Activated CD4-positive, CD25-positive, alpha-beta regulatory T cell treated with anti-CD3 and anti-CD28 coated beads, Interleukin-2, amount 50 U/mL, for 72 hours (primary cell): ENCODE measurements at regions not wholly inside any gene's neighbourhood (a gene's known extent, or its start where the extent isn't known, plus 50 kb on each side); places are given as distances from the start of the nearest gene placed in this dataset.
"Not testable (repeated sequence)": the region's sequence is repeated elsewhere in the genome, so short reads cannot be mapped to it uniquely, and the experiment has no call there.

Source experiments
- DNase-seq: peaks from one replicate; pipeline ENCODE4 v3.0.0; 2021

DNA sequence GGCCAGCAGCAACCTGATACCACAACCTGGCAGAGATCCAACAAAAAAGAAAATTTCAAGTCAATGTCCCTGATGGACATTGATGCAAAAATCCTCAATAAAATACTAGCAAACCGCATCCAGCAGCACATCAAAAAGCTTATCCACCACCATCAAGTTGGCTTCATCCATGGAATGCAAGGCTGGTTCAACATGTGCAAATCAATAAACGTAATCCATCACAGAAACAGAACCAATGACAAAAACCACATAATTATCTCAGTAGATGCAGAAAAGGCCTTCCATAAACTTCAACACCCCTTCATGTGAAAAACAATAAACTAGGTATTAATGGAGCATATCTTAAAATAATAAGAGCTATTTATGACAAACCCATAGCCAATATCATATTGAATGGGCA is 1000.9 kb upstream of the CDH18 start:
- DNase-seq = not testable (repeated sequence)

DNA sequence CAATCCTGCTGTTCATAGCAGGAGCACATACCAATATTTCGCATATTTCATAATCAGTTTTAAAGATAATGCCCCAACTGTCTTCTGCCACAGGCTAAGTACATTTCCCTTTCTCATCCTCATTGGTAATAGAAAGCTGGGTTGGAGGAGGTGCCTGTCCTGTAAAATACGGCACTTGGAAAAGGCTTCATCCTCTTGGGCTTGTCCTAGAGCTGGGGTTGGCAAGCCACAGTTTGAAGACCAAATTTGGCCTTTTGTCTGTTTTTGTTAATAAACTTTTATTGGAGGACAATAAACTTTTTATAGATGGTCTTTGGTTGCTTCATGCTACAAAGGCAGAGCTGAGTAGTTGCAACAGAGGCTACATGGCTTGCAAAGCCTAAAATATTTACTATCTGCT is 997.8 kb upstream of the CDH18 start:
- DNase-seq = no peak

DNA sequence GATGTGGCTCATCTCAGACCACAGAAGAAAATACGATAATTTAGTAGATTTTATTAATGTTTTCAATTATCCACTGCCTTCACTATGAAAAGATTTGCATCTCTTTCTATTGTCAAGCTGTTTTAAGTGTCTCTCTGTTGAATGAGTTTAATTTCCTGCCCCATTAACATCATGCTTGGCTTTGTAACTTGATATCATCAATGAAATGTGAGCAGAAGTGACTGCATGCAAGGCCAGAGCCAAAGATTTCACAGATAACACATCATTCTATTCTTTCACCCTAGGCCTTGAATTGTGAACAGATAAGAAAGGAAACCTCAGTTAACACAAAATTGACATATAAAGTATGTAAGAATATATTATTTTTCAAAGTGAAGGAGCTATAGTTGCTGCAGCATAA is 986.4 kb upstream of the CDH18 start:
- DNase-seq = no peak

DNA sequence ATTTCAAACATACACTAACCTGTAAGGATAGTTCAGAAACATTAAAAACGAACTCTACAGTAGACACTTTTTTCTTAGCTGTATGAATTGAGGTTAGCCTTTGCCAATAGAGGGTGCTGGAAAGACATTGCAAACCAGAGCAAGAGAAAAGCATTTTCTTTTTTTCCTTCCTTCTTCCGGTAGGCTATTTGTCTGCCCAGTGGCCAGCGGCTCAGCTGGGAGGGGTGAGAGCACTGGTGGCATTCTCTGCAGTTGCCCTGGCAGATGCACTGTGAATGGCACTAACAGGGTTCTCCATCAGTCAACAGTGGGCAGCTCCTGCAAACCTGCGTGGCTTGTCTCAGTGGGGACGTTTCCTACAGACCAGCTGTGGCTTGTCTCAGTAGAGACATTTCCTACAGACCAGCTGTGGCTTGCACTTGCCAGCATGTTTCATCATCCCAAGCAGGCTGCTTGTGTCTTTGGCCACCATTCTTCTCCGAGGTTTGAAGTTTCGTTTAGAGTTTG is 984.5 kb upstream of the CDH18 start:
- DNase-seq = no peak

DNA sequence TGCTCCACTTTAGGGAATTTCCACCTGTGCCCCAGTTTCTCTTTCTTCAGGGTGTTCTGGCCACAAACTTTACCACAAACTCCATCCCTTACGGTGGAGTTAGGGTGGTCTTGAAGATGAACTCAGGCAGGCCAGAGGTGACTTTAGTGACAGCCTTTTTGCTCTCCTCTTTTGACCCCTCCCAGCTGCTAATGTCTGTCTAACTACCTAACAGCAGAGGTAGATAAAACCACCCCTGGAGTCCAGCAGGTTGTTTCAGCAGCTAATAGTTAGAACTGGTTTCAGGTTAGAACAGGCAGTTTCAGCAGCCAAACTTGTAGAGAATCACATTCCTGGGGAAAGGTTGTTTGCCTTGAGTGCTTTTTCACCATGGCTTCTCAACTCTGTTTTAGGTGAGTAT is 971.3 kb upstream of the CDH18 start:
- DNase-seq = no peak

DNA sequence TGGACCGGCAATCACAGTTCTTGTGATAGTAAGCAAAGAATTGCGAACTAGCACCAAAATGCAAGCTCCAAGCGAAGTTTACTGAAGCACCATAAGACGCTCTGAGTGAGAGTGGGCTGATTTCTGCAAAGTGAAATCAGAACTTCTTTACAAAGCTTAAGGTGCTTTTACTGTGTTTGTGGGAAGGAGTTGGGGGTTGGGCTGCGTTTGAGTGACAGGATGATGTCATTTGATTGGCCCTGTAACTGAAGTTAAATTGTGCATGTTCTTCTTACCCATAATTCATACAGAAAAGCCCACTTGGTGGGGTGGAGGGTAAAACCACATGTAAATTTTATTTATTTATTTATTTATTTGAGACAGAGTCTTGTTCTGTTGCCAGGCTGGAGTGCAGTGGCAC is 970.6 kb upstream of the CDH18 start:
- no peak for DNase-seq

DNA sequence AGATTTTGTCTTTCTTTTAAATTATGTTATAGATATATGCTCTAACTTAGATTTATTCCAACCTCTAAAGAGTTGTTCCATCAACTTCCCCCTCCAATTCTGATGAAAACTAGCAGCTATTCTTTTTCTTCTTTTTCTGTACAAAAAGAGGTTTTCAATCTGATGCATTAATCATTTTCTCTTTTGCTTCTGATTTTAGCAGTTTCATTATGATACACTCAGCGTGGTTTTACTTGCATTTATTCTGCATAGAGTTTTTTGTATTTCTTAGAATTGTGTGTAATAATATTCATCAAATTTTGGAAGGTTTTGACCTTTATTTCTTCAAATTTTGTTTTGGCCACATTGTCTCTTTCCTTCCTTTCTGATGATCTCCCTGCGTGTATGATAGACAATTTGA is 968.1 kb upstream of the CDH18 start:
- no peak for DNase-seq

DNA sequence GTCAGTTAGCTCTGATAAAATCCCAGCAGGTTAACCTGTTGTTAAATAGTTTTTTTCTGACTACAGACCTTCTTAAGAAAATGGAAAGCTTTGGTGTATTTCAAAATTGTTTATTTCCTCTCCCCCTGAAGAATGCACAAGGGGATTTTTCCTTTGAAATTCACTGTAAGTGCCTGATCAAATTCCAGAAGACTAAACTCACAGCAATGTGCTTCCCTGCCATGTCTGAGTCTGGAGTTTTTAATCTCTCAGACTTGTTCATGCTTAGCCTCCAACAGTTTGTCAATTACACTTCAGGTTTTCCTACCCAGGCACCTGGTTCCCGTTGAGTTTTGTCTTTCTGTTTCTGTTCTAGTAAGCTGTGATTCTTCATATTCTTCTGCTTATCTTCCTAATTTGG is 961.6 kb upstream of the CDH18 start:
- no peak for DNase-seq

DNA sequence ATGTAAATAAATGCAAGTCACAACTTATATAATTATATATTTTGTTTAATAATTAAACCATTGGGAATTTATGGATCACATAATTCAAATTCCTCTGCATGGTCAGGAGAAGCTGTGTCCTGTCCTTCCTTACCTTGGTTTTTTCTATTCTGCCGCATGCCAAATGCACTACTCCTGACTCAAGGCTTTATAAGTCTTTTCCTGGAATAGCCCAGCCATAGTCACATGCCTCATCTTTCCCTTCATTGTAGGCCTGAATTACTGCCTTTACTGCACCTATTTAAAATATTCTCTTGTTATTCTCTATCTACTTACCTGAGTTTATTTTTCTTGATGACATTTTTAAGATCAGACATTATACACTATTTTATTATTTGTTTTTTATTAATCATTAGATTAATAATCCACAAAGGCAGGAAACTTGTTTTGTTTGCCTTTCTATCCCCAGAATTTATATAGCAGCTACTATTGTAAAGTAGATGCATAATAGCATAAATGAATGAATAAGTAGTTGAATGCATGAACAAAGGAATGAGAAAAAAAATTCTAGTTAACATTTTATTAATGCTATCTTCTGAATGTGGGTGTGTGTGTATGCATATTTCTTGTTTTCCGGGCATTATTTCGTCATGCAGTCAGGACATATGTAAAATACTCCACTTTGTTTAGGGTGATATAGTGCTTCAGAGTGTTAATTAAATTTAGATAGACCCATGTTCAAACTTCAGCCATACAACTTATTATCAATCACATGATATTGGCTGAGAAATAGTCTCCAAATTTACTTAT is 955.4 kb upstream of the CDH18 start:
- DNase-seq = not testable (repeated sequence)

DNA sequence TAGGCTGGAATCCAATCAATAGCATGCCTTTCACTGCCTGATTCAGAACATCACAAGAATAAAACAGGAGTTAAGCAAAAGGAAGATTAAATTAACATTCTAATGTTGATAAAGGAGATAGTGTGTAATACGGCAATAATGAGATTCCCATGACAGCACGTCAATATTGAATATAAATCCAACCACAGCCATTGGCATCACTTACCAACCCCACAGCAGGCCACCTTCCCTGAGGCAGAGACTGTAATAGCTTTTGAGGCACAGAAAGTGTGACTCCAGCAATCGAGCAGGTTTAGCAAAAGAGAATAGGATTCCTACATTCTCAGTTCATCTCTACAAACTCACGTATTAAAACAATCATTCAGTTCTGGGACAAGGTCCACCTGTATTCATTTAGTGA is 954.6 kb upstream of the CDH18 start:
- DNase-seq = not testable (repeated sequence)

DNA sequence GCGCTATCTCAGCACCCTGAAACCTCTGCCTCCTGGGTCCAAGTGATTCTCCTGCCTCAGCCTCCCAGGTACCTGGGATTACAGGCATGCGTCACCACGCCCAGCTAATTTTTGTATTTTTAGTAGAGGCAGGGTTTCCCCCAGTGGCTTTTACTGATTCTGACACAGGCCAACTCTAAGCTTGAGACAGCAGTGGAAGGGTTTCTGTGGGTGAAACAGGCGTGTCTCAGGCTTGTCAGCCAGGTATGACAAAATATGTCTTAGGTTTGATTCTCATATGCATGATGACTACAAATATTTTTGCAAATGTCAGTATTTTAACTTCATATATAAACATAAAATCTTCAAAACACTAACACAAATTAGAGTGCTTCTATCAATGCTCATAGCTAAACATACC is 952.8 kb upstream of the CDH18 start:
- not testable (repeated sequence) for DNase-seq

DNA sequence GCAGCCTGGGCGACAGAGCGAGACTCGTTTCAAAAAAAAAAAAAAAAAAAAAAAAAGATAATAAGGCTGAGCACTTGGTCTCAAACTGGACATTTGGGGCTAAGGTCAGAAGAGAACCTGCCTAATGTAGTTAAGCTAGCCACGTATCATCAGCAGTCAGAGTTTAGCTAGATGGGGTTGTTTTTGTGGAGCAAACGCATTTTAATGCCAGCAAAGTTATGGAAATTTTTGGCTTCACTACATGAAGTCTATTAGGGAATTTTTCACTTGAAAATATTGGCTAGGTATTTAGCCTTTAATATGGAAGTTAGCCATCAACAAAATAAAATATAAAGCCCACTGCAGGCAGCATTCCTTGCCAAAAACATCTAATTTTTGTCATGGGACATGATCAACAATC is 902.9 kb upstream of the CDH18 start:
- DNase-seq = not testable (repeated sequence)

DNA sequence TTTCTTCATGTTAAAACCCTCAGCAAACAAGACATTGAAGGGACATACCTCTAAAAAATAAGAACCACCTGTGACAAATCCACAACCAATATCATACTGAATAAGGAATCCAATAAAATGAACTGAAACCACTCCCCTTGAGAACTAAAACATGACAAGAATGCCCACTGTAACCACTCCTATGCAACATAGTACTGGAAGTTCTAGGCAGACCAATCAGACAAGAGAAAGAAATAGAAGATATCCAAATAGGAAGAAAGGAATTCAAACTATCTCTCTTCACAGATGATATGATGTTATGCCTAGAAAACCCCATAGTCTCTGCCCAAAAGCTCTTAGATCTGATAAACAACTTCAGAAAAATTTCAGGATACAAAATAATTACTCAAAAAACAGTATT is 887.7 kb upstream of the CDH18 start:
- not testable (repeated sequence) for DNase-seq

DNA sequence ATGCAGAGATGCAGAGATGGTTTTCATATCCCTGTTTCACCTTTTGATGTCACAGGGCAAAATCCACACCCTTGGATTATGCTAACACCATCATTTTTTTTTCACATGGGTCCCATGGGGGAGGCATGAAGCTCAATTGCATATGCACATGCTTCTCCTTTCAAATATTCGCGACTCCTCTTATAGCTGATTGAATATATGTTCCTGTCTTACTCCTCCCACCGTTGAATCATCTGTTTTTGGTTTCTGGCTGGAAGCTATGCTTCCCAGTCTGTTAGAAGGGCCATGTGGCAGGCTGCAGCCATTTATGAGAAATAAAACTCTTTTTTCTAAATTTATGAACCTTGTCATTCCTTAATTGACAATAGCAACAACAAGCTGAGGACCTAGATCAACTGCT is 877.9 kb upstream of the CDH18 start:
- not testable (repeated sequence) for DNase-seq

DNA sequence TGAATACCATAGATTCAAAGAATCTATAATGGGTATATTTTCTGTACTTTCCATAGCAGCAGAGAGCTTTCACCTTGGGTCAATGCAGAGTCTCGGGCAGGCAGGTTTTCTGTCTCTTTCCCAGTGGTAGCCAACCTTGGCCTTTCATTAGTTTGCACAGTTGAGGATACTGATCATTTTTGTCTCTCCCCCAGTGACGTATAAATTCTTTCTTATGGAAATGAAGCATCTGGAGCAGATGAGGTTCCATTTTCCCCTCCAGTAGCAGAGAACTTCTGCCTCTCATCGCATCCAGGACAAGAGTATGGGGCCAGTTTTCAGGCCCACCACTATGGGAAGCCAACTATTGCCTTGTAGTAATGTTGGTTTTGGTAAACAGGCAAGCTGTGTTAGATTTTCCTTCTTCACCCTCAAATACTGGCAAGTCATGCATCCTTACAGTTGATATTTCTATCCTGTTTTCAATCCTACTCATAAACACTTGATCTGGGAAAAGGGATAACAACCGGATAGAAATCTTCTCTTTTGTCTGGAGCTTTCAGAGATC is 845.2 kb upstream of the CDH18 start:
- DNase-seq = no peak

DNA sequence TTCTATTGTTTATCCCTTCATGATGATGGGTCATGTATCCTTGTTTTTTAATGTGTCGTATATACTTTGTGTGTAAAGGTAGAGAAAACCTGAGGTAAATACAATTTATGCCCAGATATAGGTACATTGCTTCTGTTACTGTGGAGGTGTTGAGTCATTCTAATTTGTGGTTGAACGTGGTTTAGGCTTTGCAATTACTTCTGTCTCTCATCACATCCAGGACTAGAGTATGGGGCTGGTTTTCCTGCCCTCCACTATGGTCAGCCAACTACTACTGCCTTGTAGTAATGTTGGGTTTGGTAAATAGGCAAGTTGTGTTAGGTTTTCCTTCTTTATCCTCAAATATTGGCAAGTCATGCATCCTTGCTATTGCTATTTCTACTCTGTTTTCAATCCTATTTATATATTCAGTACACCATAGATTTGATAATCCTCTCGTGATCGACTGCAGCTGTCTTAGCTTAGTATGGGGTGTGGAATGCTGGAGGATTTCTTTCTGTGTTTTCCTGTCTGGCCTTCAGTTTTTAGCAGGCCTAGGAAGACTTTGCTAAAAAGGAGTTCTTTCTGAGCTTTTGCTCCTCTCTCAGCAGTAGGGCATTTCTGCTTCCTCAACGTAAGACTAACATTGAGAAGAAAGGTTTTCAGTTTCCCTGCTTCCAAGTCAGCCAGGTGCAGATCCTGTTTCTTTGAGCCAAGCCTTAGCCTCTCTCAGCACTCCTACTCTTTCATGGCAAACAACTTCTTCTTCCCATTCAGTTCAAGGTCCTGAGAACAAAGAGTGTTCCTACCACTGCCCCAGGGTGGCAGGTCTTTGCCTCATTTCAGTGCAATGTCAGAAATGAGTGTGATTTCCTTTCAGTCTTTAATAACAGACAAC is 844.4 kb upstream of the CDH18 start:
- no peak for DNase-seq

DNA sequence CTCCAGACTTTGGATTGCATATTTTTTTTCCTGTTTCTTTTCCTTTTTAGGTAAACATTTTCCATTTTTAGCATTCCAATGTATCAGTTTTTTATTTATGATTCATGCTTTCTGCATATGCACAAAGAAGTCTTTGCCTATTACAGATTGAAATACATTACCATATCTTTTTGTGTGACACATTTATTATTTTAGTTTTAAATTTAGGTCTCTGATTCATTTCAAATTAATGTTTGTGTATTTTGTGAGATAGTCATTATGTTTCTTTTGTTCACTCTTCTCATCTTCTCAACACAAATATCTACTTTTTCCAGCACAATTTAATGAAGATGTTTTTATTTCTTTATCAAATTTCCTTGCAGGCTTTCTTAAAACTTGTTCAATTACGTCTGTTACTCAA is 838.0 kb upstream of the CDH18 start:
- DNase-seq = not testable (repeated sequence)

DNA sequence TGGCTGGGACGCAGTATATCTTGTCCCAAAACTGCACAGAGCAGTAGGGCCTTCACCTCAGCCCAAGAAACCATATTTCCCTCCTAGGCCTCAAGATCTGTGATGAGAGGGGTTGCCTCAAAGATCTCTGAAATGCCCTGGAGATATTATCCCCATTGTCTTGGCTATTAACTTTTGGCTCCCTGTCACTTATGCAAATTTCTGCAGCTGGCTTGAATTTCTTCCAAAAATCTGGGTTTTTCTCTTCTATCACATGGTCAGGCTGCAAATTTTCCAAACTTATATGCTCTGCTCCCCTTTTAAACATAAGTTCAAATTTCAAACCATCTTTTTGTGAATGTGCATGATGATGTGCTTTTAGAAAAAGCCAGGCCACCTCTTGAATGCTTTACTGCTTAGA is 809.2 kb upstream of the CDH18 start:
- not testable (repeated sequence) for DNase-seq

DNA sequence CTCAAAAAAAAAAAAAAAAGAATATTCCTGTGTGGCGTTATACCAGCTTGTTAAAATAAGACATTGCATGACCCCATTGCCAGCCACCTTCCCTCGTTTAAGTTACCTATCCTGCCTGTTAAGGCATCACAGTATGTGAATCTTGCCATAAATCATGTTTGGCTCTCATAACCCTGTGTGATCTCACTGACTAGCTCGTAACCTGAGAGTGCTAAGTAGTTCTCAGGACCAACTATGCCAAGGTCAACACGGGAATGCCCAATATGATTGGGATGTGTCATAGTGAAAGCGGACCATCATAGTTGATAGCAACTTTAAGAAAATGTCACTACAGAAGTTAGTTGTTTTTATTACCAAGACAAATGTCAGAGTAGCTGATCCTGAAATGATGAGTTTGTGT is 796.8 kb upstream of the CDH18 start:
- not testable (repeated sequence) for DNase-seq

DNA sequence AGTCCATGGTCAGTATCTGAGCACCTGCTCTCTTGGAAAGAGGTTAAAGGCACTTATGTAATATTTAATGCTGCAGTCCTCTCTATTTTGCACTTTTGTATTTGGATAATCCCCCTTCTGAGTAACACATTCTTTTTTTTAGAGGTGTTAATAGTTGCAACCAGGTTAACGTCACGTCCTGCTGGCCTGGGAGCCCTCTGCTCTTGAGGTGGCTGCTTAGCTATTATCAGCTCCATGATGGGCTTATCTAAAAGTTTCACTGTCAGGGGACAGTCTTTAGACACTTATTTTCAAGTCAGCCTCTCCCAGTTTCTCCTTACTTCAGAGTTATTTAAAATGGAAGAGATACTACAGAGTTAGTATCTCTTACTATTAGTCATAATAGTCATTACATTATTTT is 795.5 kb upstream of the CDH18 start:
- not testable (repeated sequence) for DNase-seq

DNA sequence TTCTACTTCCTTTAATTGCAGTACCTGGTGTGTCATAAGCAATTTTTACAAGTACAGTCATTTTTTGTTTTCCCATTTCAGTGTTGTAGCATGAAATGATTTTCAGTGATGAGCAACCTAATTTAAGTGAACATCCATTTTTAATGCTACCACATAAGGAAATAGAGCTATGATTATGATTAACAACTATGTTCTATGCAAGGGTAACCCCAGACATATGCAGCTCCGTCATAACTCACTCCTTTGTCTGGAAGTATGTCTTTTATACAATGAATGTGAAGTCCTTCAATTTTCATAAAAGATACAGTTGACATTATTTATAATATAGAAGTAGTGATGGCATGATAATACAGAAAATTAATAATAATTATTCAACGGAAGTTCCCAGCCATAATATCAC is 783.3 kb upstream of the CDH18 start:
- not testable (repeated sequence) for DNase-seq

DNA sequence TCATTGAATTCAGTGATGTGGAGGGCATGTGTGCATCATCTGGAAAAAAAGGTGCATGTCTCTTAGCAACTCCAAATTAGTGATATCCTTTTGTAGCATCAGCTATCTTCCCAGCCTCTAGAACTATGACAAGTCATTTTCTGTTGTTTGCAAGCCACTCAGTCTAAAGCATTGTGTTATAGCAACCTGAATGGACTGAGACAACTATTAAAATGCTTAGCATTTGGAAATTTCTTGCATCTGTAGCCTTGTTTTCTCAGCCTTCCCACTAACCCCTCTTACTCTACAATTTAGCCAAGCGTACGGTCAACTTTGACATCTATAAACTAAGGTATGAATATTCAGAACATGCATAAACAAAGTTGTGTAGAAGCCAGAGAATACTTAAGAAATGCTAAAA is 777.1 kb upstream of the CDH18 start:
- not testable (repeated sequence) for DNase-seq

DNA sequence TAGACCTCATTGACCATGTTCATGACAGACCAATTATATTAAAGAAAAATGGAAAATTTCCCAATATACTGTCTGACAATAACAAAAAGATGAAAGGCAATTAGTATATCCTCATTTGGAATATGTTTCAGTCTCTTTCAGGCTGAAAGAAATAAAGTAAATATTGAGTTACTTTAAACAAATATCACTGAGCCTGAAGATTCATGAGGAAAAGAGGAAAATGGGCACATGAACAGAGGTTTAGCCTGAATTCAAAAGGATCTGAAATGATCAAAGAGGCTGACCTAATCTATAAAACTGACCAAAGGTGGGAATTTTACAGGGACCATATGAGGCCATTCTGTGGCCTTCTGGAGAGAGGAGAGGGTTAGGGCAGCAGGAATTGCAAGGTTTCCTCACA is 771.5 kb upstream of the CDH18 start:
- DNase-seq = not testable (repeated sequence)

DNA sequence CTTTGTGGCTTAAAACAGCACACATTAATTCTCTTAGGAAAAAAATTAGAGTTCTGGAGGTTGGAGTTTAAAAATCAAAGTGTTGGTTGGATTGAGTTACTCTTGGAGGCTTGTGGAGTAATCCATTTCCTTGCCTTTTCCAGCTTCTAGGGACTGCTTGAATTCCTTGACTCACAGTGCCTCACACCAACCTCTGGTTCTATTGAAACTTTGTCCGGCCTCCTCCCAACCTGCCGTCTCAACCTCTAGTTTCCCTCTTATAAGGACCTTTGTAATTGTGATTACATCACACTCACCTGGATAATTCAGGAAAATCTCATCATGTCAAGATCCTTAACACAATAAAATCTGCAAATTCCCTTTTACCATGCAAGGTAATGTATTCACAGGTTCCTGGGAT is 764.2 kb upstream of the CDH18 start:
- not testable (repeated sequence) for DNase-seq
